HG03066 (cell line): ENCODE measurements at regions not wholly inside any gene's neighbourhood (a gene's known extent, or its start where the extent isn't known, plus 50 kb on each side); places are given as distances from the start of the nearest gene placed in this dataset.

Experiments
- ATAC-seq: cut with Tn5 transposase; IDR thresholded peaks from one replicate; pipeline ENCODE4 v1.9.1; 2021; ENCODE audit warnings: low read depth; ENCODE audit not compliant: unreplicated experiment

GRCh38 chr11:15526859-15527450 is 412.2 kb downstream of the INSC start:
- ATAC-seq, result no peak

DNA sequence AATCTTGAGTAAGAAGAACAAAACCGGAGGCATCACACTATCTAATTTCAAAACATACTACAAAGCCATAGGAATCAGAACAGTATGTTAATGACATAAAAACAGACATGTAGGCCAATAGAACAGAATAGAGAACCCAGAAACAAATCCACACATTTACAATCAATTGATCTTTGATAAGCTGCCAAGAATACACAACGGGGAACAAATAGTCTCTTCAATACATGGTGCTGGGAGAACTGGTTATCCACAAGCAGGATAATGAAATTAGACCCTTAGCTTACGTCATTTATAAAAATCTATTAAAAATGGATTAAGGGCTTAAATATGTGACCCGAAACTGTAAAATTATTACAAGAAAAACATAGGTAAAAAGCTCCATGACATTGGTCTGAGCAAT is 417.7 kb downstream of the INSC start:
- ATAC-seq, result no peak

GRCh38 chr11:15534266-15534665 is 419.5 kb downstream of the INSC start:
- ATAC-seq, result no peak

GRCh38 chr11:15535414-15535813 is 420.7 kb downstream of the INSC start:
- ATAC-seq, result no peak

- no peak for ATAC-seq
These were observed 421.7 kb downstream of the INSC start for GRCh38 chr11:15536438-15536837.

DNA sequence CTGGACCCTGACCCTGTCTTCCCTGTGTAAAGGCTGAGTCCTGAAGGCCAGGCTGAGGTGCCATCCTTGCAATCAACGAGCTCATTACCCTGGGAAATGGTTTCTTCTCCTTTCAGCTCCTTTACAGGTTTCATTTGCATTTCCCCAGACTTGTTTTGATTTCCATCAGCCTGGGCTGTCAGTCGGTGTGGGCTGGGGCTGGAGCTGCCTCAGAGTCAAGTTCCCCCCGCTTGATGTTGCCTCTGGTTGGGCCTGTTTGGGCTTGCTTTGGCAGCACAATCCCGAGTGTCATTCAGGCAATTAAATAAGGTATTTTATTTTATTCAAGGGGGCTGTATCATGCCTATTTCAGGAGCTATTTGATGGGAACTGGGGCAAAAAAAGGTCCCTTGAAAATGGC is 424.9 kb downstream of the INSC start:
- no peak for ATAC-seq

DNA sequence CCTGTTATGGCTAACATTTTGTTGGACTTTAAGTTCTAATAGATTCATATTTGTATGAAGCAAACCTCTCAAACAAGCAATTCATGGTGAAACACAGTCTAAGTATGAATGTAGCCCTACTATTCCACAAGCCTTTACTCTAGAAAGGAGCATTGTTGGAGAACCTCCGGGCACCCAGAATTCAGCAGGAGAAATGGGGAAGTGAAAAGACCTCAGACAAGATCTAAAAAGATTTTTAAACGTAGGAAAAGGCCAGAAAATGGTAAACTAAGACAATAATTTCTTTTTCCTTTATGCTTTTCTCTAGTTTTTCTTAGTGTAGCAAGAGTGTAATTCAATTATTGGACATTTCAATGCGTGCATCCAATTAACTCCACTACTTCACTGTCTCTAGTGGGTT is 426.4 kb downstream of the INSC start:
- no peak for ATAC-seq

DNA sequence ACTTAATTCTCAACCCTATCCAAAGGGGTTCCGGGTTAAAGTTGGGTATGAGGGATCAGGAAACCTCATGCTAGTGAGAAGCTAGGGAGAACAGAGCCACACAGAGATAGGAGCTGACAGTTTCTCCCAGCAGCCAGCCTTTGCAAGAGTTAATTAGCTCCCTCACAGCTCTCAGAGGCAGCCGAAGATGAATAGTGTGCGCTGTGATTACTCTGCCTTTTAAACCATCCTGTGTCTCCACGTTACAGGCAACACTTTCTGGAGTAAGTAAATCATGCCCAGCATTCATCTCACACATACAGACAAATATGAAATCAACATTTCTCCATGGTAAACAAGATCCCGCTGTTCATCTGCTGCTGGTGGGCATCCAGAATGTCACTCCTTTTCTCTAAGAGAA is 429.6 kb downstream of the INSC start:
- no peak for ATAC-seq

DNA sequence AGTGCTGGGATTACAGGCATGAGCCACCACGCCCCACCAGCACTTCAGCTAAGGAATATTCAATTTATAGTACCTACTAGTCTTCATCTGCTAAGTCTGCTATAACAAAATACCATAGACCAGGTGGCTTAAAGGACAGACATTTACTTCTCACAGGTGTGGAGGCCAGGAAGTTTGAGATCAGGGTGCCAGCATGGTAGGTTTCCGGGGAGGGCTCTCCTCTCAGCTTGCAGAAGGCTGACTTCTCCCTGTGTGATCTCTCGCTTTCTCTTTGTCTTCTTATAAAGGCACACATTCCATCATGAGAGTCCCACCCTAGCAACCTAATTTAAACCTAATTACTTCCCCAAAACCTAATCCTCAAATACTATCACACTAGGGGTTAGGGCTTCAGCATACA is 433.0 kb downstream of the INSC start:
- ATAC-seq, result no peak

GRCh38 chr11:15551901-15552851 is 437.5 kb downstream of the INSC start:
- no peak for ATAC-seq

GRCh38 chr11:15555161-15555560 is 440.4 kb downstream of the INSC start:
- ATAC-seq, result no peak

GRCh38 chr11:15557457-15558230 is 442.9 kb downstream of the INSC start:
- ATAC-seq, result no peak

DNA sequence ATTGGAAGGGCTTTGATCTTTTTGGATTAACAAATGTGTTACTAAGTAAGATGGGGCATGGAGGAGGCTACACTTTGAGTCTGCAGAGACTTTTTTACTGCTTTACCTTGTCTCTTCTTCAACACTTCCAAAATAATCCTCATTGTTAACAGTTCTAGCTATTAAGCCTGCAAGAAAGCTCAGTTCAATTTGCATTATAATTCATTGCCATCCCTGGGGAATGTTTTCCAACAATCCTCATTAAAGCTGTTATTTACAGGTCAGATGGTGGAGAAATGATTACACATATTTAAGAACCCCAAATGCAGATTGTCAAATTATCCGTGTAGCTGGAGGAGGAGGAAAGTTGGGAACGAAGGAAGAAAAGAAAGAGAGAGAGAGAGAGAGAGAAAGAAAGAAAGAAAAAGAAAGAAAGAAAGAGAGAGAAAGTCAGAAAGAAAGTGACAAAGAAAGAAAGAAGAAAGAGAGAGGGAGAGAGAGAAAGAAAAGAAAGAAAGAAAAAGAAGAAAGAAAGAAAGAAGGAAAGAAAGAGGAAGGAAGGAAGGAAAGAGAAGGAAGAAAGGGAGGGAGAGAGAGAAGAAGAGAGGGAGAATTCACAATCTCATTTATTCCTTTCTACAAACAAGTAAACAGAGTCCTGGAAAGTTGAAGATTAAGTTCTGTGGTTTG is 443.9 kb downstream of the INSC start:
- ATAC-seq, result no peak

GRCh38 chr11:15560689-15561467 is 446.2 kb downstream of the INSC start:
- ATAC-seq, result no peak

DNA sequence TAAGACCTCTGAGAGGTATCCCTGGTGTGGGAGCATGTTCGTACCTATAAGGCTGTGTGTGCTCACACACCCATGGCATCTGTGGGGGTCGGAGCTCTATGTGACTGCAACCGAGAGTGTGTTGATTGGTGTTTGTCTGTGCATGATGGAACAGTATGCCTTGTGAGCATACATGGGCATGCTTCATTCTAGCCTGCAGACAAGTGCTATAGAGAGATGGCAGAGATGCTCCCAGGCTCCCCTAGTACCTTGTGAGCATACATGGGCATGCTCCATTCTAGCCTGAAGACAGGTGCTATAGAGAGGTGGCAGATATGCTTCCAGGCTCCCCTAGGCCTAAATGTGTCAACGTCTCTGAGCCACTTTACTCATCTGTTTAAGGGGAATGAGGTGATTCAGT is 447.5 kb downstream of the INSC start:
- no peak for ATAC-seq

DNA sequence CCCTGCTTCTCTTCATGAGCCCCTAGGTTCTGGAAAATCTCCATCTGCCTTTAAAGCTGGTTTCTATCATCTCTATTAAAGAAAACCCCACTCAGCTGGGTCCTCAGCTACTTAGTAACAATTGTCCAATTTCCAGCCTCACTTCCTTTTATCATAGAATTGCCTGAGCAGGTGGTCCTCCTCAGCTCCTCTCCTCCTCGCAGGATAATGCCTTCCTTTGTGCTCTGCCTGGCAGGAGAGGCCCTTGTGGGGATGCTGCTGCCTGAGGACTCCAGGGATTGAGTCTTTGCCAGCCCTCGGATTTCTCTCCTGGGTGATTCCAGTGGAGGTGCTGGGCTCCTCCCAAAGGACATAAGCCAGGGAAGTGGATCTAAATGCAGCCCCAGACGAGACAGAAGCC is 448.3 kb downstream of the INSC start:
- ATAC-seq, result no peak

DNA sequence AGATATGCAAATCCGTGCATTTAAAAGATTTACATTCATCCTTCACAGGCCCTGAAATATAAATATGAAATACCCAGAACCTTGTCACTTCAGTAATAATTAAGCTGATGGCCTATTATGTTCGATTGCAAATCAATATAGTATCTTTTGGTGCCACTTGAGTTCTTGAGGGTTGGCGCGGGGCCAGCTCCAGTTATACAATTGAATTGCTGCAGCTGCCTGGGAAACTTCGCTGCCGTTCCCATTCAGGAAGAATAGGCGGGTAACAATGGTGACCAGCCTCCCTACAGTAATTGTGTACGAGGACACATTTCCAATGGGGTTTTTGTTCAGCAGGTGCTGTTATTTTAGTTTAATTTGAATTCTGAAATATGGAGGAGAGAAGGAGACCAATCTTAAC is 451.2 kb downstream of the INSC start:
- no peak for ATAC-seq

- no peak for ATAC-seq
These were observed 453.7 kb downstream of the INSC start for GRCh38 chr11:15568440-15568839.

DNA sequence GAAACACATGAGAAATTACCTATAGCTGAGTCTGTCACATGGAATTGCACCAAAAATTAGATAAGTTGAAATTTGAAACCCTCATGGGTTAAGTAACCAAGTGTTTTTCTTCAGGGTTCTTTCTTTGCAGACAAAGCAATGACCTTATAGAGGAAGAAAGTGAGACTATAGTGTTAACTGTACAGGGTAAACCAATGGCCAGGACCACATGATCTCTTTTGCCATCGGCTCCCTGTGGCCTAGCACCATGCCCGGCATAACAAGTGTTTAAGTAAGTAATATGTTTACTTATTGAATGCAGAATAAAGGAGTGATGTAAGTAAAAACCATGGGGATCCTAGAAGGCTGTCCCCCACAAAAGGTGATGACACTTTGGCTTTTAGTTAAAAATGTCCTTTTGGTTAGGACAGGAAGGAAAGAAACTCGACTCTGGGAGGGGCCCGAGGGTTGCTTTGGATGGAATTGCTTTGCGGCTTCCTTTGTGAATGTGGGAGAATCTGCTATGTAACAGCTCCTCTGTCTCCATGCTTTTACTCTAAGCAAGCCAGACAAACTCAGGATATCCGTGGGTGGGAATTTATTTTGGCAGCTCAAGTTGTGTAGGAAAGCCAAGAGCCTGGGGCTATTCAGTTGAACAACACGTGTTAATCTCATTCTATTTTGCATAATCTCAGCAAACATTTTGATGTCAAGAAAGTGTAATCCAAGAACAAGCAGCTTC is 454.7 kb downstream of the INSC start:
- ATAC-seq, result no peak
